HG03565 (cell line): ENCODE measurements at regions not wholly inside any gene's neighbourhood (a gene's known extent, or its start where the extent isn't known, plus 50 kb on each side); places are given as distances from the start of the nearest gene placed in this dataset.
A peak's percentile ranks its signal among the peaks of the same experiment; 100 is the strongest.
"Not testable (repeated sequence)": the region's sequence is repeated elsewhere in the genome, so short reads cannot be mapped to it uniquely, and the experiment has no call there.

Experiments
- ATAC-seq: cut with Tn5 transposase; IDR thresholded peaks from one replicate; pipeline ENCODE4 v1.9.1; 2021; ENCODE audit warnings: mild to moderate bottlenecking, moderate library complexity; ENCODE audit not compliant: unreplicated experiment

DNA sequence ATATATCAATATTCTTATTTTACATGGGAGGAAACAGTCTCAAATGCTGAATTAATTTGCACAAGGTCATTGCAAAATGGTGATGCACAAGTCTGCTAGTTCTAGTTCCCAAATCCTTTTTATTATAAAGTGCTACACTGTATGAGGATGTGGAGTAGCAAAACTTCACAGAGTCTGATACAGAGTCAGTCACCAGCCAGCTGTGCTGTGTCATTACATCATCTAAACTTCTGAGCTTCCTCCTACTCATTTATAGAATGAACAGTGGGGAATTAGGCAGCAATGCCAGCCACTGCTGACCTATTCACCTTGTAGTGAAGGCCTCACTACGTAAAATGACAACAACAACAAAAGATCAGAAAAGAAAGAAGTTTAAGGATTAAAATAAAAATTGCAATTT, 357.8 kb downstream of the TMEM167A start:
- ATAC-seq, result peak; percentile 95

DNA sequence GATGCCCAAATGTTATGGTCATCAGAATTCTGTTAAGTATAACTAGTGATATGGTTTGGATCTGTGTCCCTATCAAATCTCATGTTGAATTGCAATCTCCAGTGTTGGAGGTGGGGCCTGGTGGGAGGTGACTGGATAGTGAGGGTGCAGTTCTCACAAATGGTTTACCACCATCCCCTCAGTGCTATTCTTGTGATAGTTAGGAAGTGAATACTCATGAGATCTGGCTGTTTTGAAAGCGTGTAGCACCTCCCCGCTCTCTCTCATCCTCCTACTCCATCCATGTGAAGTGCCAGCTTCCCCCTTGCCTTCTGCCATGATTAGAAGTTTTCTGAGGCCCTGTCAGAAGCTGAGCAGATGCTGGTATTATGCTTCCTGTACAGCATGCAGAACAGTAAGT, 359.5 kb downstream of the TMEM167A start:
- no peak for ATAC-seq

- not testable (repeated sequence) for ATAC-seq
These were observed 362.5 kb downstream of the TMEM167A start for GRCh38 chr5:82714732-82715131.

DNA sequence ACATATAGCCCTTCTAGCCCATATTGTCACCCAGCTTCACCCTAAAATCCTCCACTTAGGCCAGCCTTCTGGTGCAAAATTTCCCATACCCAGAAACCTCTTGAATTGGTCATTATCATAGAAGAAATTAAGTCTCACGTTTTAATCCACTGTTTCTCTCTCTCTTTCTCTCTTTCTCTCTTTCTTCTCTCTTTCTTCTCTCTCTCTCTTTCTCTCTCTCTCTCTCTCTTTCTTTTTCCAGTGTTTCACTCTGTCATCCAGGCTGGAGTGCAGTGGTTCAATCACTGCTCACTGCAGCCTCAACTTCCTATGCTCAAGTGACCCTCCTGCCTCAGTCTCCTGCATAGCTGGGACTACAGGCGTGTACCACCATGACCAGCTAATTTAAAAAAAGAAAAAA, 363.4 kb downstream of the TMEM167A start:
- no peak for ATAC-seq

GRCh38 chr5:82707741-82708140, 369.5 kb downstream of the TMEM167A start:
- ATAC-seq, result no peak

GRCh38 chr5:82704381-82704780, 372.8 kb downstream of the TMEM167A start:
- ATAC-seq, result no peak

DNA sequence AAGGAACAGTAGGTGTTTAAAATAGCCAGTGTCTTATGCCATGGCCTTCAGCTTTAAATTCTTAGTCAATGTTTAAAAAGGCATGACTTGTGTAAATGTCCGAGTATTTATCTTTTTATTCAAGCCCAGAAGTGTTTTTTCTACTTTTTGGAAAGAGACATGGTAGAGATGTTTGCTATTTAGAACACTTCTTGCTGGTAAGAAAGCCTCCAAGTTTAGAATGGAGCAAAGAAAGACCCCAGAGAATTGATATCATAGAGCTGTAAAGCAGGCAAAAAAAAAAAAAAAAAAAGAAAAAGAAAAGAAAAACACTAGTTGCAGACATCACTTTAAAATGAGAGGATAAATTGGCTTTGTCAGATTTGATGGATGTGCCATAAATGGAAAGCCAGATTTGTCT, 375.1 kb downstream of the TMEM167A start:
- ATAC-seq, result no peak

- no peak for ATAC-seq
These were observed 377.5 kb downstream of the TMEM167A start for GRCh38 chr5:82699737-82700136.

GRCh38 chr5:82698026-82698425, 379.2 kb downstream of the TMEM167A start:
- ATAC-seq, result no peak

- ATAC-seq, result no peak
These were observed 382.4 kb downstream of the TMEM167A start for GRCh38 chr5:82694711-82695285.

- ATAC-seq, result no peak
These were observed 384.4 kb downstream of the TMEM167A start for GRCh38 chr5:82692826-82693225.

DNA sequence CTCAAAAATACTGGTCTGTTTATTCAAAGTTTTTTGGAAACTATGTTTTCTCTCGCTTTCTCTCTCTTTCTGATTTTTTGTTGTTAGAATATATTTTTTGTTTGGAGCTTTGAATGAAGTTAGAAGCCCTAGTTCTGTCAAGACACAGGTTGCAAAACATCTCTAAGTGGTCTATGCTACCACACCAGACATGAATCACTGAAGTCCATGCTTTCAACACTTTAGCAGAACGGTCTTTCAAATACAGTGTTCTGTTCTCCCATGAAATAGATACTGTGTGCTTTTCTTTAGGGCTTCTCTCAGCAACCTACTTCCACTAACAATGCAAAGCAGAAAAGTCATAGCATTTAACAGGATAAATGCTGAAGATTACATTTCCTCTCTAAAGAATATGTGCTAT, 392.5 kb downstream of the TMEM167A start:
- ATAC-seq, result no peak

GRCh38 chr5:82684165-82684564, 393.0 kb downstream of the TMEM167A start:
- ATAC-seq, result no peak

DNA sequence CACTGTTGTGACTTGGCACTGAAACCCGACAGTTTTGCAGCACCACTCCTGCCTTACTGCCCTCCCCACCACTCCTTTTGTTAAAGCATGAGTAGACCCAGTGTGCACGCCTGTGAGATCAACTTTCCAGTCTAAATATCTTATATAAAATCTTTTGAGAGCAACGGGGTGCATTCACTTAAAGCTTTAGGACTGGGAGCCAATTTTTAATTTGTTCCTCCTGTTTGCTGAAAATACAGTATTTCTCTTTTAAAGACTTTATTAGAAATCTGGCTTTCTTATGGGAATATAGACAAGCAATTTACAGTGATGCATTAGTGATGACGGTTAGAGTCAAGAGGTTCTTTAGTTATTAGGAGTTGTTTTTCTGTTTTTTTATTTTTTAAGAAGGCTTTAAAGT, 397.5 kb downstream of the TMEM167A start:
- ATAC-seq, result no peak

GRCh38 chr5:82676661-82677060, 398.5 kb upstream of the RPS23 start:
- ATAC-seq, result peak; percentile 61

DNA sequence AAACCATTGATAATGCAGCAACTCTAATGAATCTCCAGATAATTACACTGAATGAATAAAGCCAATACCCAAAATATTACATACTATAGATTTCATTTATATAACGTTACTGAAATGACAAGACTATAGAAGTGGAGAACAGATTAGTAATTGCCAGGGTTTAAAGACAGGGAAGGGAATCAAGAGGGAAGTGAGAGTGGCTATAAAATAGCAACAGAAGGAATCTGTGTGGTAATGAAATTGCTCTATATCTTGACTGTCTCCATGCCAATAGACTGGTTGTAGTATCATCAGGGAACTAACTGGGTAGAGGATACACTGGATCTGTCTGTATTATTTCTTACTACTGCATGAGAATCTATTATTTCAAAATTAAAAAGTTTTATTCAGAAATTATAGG, 396.5 kb upstream of the RPS23 start:
- no peak for ATAC-seq

GRCh38 chr5:82673057-82673809, 395.1 kb upstream of the RPS23 start:
- ATAC-seq, result no peak

GRCh38 chr5:82670692-82671091, 392.5 kb upstream of the RPS23 start:
- no peak for ATAC-seq

- no peak for ATAC-seq
These were observed 391.6 kb upstream of the RPS23 start for GRCh38 chr5:82669720-82670119.

DNA sequence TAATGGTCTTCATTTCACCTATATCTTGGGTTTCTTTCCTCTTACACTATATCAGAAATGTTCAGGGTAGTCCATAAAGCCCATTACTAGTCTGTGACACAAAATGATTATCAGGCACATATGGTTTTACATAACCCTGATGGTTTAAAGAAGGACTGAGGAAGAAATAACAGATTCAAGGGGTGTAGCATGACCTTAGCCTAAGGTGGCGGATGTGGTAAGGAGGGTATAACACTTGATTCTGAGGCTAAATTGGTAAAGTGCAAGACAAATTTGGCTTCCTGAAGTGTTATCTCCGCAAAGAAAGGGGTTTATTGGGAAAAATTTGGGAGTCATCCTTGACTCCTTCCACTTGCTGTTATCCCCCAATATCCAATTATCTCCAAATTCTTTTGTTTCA, 388.2 kb upstream of the RPS23 start:
- no peak for ATAC-seq

DNA sequence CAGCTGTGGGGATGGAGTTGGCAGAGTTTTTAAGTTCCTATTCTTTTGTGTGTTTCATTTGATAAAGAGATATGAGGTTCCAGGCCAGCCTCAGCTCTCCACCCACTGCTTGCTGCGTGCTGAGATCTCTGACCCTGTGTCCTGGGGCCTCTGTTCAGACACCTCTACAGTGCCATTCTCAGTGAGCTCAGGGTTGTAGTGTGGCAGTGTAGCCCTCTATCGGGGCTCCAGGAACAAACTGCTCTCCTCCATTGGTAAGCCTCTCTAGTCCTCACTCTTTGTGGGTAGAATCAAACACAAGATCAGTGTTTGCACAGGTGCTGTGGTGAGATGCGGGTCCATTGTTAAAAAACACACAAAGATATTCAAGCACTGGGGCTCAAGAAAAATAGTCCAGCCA, 386.6 kb upstream of the RPS23 start:
- ATAC-seq, result no peak

- no peak for ATAC-seq
These were observed 385.1 kb upstream of the RPS23 start for GRCh38 chr5:82663225-82663624.

GRCh38 chr5:82662340-82662739, 384.2 kb upstream of the RPS23 start:
- no peak for ATAC-seq
